ENCODE measurements at regions not wholly inside any gene's neighbourhood (a gene's known extent, or its start where the extent isn't known, plus 50 kb on each side); places are given as distances from the start of the nearest gene placed in this dataset.

GRCh38 chr17:71019699-71020098 lies 850.4 kb downstream of the KCNJ2 start:
- TF ChIP-seq CTCF (IDR thresholded peaks at IDR 0.05) = no peak
- TF ChIP-seq POLR2A (IDR thresholded peaks at IDR 0.05) = no peak
